ENCODE measurements at regions not wholly inside any gene's neighbourhood (a gene's known extent, or its start where the extent isn't known, plus 50 kb on each side); places are given as distances from the start of the nearest gene placed in this dataset.

GRCh38 chr20:56793916-56794315 lies 164.8 kb downstream of the TFAP2C start:
- no peaks in the 10 kb centered on the region for H4K20me1 ChIP-seq
- no peak for TF ChIP-seq Cebpa-rat (IDR thresholded peaks at IDR 0.05)
- peaks cover 27% of the 10 kb centered on the region for H3K4me1 ChIP-seq
- H3K36me3 ChIP-seq, result no peaks in the 10 kb centered on the region
- H3K9me3 ChIP-seq, result peaks cover 10% of the 10 kb centered on the region; the same call in 1 of the 2 replicates
- H3K27me3 ChIP-seq, result no peaks in the 10 kb centered on the region
- H3K4me3 ChIP-seq, result no peak overlapping the region
- H3K27ac ChIP-seq, result no peak overlapping the region
- H3K4me2 ChIP-seq, result no peak overlapping the region
- no peak overlapping the region for H3K9ac ChIP-seq

GRCh38 chr20:56795492-56795891 lies 166.4 kb downstream of the TFAP2C start:
- H3K4me2 ChIP-seq, result no peak overlapping the region
- no peaks in the 10 kb centered on the region for H3K36me3 ChIP-seq
- peaks cover 10% of the 10 kb centered on the region; the same call in 1 of the 2 replicates for H3K9me3 ChIP-seq
- H3K4me3 ChIP-seq, result no peak overlapping the region
- no peaks in the 10 kb centered on the region for H3K27me3 ChIP-seq
- H4K20me1 ChIP-seq, result no peaks in the 10 kb centered on the region
- peaks cover 17% of the 10 kb centered on the region for H3K4me1 ChIP-seq
- no peak overlapping the region for H3K9ac ChIP-seq
- no peak for TF ChIP-seq Cebpa-rat (IDR thresholded peaks at IDR 0.05)
- no peak overlapping the region for H3K27ac ChIP-seq

GRCh38 chr20:56796345-56796744 lies 167.2 kb downstream of the TFAP2C start:
- H3K27me3 ChIP-seq, result no peaks in the 10 kb centered on the region
- peak; percentile 23; the same call in 1 of the 2 replicates for TF ChIP-seq Cebpa-rat (IDR thresholded peaks at IDR 0.05)
- no peak overlapping the region for H3K4me3 ChIP-seq
- H3K4me1 ChIP-seq, result peaks cover 10% of the 10 kb centered on the region
- H3K27ac ChIP-seq, result no peak overlapping the region
- no peaks in the 10 kb centered on the region for H4K20me1 ChIP-seq
- no peak overlapping the region for H3K4me2 ChIP-seq
- peaks cover 10% of the 10 kb centered on the region; the same call in 1 of the 2 replicates for H3K9me3 ChIP-seq
- H3K9ac ChIP-seq, result no peak overlapping the region
- H3K36me3 ChIP-seq, result no peaks in the 10 kb centered on the region

GRCh38 chr20:56797023-56797422 lies 167.9 kb downstream of the TFAP2C start:
- Histone ChIP-seq H3K27ac (no peak overlapping the region), H3K9ac (no peak overlapping the region), H3K4me2 (no peak overlapping the region), H3K27me3 (no peaks in the 10 kb centered on the region), H3K9me3 (peaks cover 10% of the 10 kb centered on the region; the same call in 1 of the 2 replicates), H3K4me3 (no peak overlapping the region), H3K4me1 (peaks cover 3% of the 10 kb centered on the region), H4K20me1 (no peaks in the 10 kb centered on the region), H3K36me3 (no peaks in the 10 kb centered on the region)
- no peak for TF ChIP-seq Cebpa-rat (IDR thresholded peaks at IDR 0.05)

GRCh38 chr20:56798634-56799033 lies 169.5 kb downstream of the TFAP2C start:
- Histone ChIP-seq H3K4me3 (no peak overlapping the region), H3K4me2 (no peak overlapping the region), H3K9me3 (peaks cover 10% of the 10 kb centered on the region; the same call in 1 of the 2 replicates), H4K20me1 (no peaks in the 10 kb centered on the region), H3K27me3 (no peaks in the 10 kb centered on the region), H3K27ac (no peak overlapping the region), H3K4me1 (no peaks in the 10 kb centered on the region), H3K36me3 (no peaks in the 10 kb centered on the region), H3K9ac (no peak overlapping the region)
- no peak for TF ChIP-seq Cebpa-rat (IDR thresholded peaks at IDR 0.05)

GRCh38 chr20:56799187-56799586 lies 170.1 kb downstream of the TFAP2C start:
- TF ChIP-seq Cebpa-rat (IDR thresholded peaks at IDR 0.05), result no peak
- Histone ChIP-seq H3K27me3 (no peaks in the 10 kb centered on the region), H3K4me2 (no peak overlapping the region), H3K36me3 (no peaks in the 10 kb centered on the region), H3K4me1 (no peaks in the 10 kb centered on the region), H3K9ac (no peak overlapping the region), H3K27ac (no peak overlapping the region), H3K4me3 (no peak overlapping the region), H4K20me1 (no peaks in the 10 kb centered on the region), H3K9me3 (peaks cover 10% of the 10 kb centered on the region; the same call in 1 of the 2 replicates)

GRCh38 chr20:56800088-56800487 lies 171.0 kb downstream of the TFAP2C start:
- Histone ChIP-seq H3K9ac (no peak overlapping the region), H3K4me2 (no peak overlapping the region), H3K4me1 (no peaks in the 10 kb centered on the region), H3K27ac (no peak overlapping the region), H3K27me3 (no peaks in the 10 kb centered on the region), H4K20me1 (no peaks in the 10 kb centered on the region), H3K9me3 (peaks cover 10% of the 10 kb centered on the region; the same call in 1 of the 2 replicates), H3K4me3 (no peak overlapping the region), H3K36me3 (no peaks in the 10 kb centered on the region)
- TF ChIP-seq Cebpa-rat (IDR thresholded peaks at IDR 0.05), result no peak

GRCh38 chr20:56801971-56802755 lies 173.1 kb downstream of the TFAP2C start:
- H3K4me2 ChIP-seq, result no peak overlapping the region

GRCh38 chr20:56802805-56803204 lies 173.7 kb downstream of the TFAP2C start:
- no peak overlapping the region for H3K27ac ChIP-seq
- H3K4me3 ChIP-seq, result no peak overlapping the region
- no peaks in the 10 kb centered on the region for H3K27me3 ChIP-seq
- no peak overlapping the region for H3K9ac ChIP-seq
- peaks cover 10% of the 10 kb centered on the region; the same call in 1 of the 2 replicates for H3K9me3 ChIP-seq
- no peaks in the 10 kb centered on the region for H4K20me1 ChIP-seq
- no peak overlapping the region for H3K4me2 ChIP-seq
- TF ChIP-seq Cebpa-rat (IDR thresholded peaks at IDR 0.05), result no peak
- H3K36me3 ChIP-seq, result no peaks in the 10 kb centered on the region
- H3K4me1 ChIP-seq, result 0 out of 2 replicates have a peak, but pooled peaks cover 8% of the 10 kb centered on the region

More at GRCh38 chr20:56801971-56802755, 173.1 kb downstream of the TFAP2C start:
- no peak overlapping the region for H3K4me3 ChIP-seq
- H3K36me3 ChIP-seq, result no peaks in the 10 kb centered on the region
- H3K27ac ChIP-seq, result no peak overlapping the region
- TF ChIP-seq Cebpa-rat (IDR thresholded peaks at IDR 0.05), result no peak
- H3K9ac ChIP-seq, result no peak overlapping the region
- H3K4me1 ChIP-seq, result 0 out of 2 replicates have a peak, but pooled peaks cover 3% of the 10 kb centered on the region
- no peaks in the 10 kb centered on the region for H3K27me3 ChIP-seq
- H3K9me3 ChIP-seq, result peaks cover 10% of the 10 kb centered on the region; the same call in 1 of the 2 replicates
- no peaks in the 10 kb centered on the region for H4K20me1 ChIP-seq

GRCh38 chr20:56805313-56805712 lies 176.2 kb downstream of the TFAP2C start:
- Histone ChIP-seq H3K27ac (no peak overlapping the region), H3K36me3 (no peaks in the 10 kb centered on the region), H3K27me3 (no peaks in the 10 kb centered on the region), H3K4me3 (no peak overlapping the region), H3K4me1 (0 out of 2 replicates have a peak, but pooled peaks cover 8% of the 10 kb centered on the region), H4K20me1 (no peaks in the 10 kb centered on the region), H3K9ac (no peak overlapping the region), H3K9me3 (no peaks in the 10 kb centered on the region), H3K4me2 (no peak overlapping the region)
- TF ChIP-seq Cebpa-rat (IDR thresholded peaks at IDR 0.05), result no peak

Data from BLaER1 (cell line).